Activated naive CD4-positive, alpha-beta T cell treated with anti-CD3 and anti-CD28 coated beads, Interleukin-2, amount 10 ng/mL, durations not matched to agents 7 days and 5 days (primary cell): ENCODE measurements at regions not wholly inside any gene's neighbourhood (a gene's known extent, or its start where the extent isn't known, plus 50 kb on each side); places are given as distances from the start of the nearest gene placed in this dataset.
"Not testable (repeated sequence)": the region's sequence is repeated elsewhere in the genome, so short reads cannot be mapped to it uniquely, and the experiment has no call there.

Source experiments
- CTCF ChIA-PET: fragments of 350-600 bp; sonication (Branson Sonifier 250); formaldehyde crosslinking; loops from one replicate; lab custom pipeline; 2021; ENCODE audit warnings: antibody characterized with exemption; lab: Charles Lee
- DNase-seq: peaks from one replicate; pipeline ENCODE4 v3.0.0-alpha.2; 2020
- H3K27ac Mint-ChIP-seq: one replicate; pipeline ENCODE4 v1.8.0; 2021; ENCODE audit warnings: mild to moderate bottlenecking, moderate library complexity, mixed read lengths
- H3K27me3 Mint-ChIP-seq: one replicate; pipeline ENCODE4 v1.8.0; 2021; ENCODE audit warnings: mild to moderate bottlenecking, mixed read lengths
- H3K36me3 Mint-ChIP-seq: one replicate; pipeline ENCODE4 v1.8.0; 2021; ENCODE audit warnings: mixed read lengths
- H3K4me1 Mint-ChIP-seq: one replicate; pipeline ENCODE4 v1.8.0; 2021; ENCODE audit warnings: mixed read lengths
- H3K4me3 Mint-ChIP-seq: one replicate; pipeline ENCODE4 v1.8.0; 2021; ENCODE audit warnings: mild to moderate bottlenecking, moderate library complexity, mixed read lengths
- H3K9me3 Mint-ChIP-seq: one replicate; pipeline ENCODE4 v1.8.0; 2021; ENCODE audit warnings: mixed read lengths

GRCh38 chr6:91196729-91197128, 609.9 kb upstream of the MAP3K7 start:
- Mint-ChIP-seq H3K4me3 (no peak overlapping the region), H3K4me1 (no peaks in the 10 kb centered on the region), H3K27ac (no peak overlapping the region), H3K27me3 (no peaks in the 10 kb centered on the region), H3K36me3 (no peaks in the 10 kb centered on the region), H3K9me3 (no peaks in the 10 kb centered on the region)
- CTCF ChIA-PET, result no interaction called here
- DNase-seq, result no peak

DNA sequence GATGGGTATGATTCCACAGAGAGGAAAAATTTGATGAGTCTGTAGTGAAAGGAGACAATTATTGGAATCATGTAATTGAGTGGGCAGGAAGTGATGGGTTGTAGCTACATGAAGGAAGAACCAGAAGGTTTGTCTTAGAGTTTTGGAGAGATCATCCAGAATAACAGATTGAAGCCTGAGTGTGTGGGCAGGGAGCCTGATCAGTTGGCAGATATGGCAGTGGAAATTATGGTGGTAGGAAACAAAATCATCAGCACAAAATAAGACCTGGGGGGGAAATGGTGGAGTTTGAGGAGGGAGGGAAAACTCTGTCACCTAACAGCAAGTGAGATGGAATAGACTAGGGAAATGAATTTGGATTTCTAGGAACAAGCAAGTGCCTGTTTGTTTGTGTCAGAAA, 606.6 kb upstream of the MAP3K7 start:
- H3K4me3 Mint-ChIP-seq, result no peak overlapping the region
- H3K9me3 Mint-ChIP-seq, result no peaks in the 10 kb centered on the region
- no peak for DNase-seq
- no peaks in the 10 kb centered on the region for H3K27me3 Mint-ChIP-seq
- H3K4me1 Mint-ChIP-seq, result no peaks in the 10 kb centered on the region
- H3K36me3 Mint-ChIP-seq, result no peaks in the 10 kb centered on the region
- CTCF ChIA-PET, result no interaction called here
- no peak overlapping the region for H3K27ac Mint-ChIP-seq

- H3K27me3 Mint-ChIP-seq, DNase-seq, CTCF ChIA-PET, H3K4me1 Mint-ChIP-seq, H3K27ac Mint-ChIP-seq, H3K4me3 Mint-ChIP-seq, H3K36me3 Mint-ChIP-seq, H3K9me3 Mint-ChIP-seq: not testable (repeated sequence)
These were observed 603.2 kb upstream of the MAP3K7 start for GRCh38 chr6:91190041-91190440.

DNA sequence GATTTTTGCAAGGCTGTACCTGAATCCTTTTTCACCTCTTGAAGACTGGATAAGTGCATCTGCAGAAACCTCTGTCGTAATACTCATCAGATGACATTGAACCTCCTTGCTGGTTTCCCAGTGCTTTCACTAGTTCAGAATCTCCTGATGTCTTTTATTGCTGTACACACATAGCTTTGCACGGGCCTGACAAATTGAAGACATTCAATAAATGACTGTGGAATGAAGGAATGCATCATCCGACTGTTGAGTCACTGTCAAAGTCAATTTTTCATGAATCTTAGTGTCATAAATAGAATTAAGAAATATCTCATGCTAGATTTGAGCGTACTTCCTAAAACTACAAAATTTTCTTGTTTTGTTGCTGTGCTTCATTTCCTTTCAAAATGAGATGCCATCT, 598.2 kb upstream of the MAP3K7 start:
- CTCF ChIA-PET, result no interaction called here
- Mint-ChIP-seq H3K4me1 (no peaks in the 10 kb centered on the region), H3K27me3 (no peaks in the 10 kb centered on the region), H3K27ac (no peak overlapping the region), H3K9me3 (peaks cover 3% of the 10 kb centered on the region), H3K36me3 (no peaks in the 10 kb centered on the region), H3K4me3 (no peak overlapping the region)
- no peak for DNase-seq

DNA sequence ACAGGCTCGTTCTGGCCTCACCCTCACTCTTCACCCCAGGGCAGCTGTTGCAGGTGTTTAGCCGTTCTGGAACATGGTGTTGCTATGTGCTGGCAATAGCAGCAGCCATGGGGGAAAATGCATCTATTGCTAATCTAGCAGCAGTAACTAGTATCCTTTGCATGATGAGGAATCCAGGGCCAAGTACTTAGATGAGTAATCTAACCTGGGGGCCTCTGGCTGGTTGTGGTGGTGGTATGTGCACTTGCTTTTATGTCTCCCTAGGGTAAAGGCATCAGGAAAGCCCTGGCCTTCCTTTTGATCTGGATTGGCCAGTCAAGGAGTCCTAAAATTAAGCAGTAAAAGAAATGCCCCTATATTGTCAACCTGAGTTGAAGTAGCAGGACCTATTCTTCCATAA, 594.5 kb upstream of the MAP3K7 start:
- H3K4me3 Mint-ChIP-seq, result no peak overlapping the region
- H3K27ac Mint-ChIP-seq, result no peak overlapping the region
- no peaks in the 10 kb centered on the region for H3K4me1 Mint-ChIP-seq
- CTCF ChIA-PET, result no interaction called here
- H3K27me3 Mint-ChIP-seq, result no peaks in the 10 kb centered on the region
- no peaks in the 10 kb centered on the region for H3K36me3 Mint-ChIP-seq
- DNase-seq, result no peak
- H3K9me3 Mint-ChIP-seq, result peaks cover 3% of the 10 kb centered on the region

DNA sequence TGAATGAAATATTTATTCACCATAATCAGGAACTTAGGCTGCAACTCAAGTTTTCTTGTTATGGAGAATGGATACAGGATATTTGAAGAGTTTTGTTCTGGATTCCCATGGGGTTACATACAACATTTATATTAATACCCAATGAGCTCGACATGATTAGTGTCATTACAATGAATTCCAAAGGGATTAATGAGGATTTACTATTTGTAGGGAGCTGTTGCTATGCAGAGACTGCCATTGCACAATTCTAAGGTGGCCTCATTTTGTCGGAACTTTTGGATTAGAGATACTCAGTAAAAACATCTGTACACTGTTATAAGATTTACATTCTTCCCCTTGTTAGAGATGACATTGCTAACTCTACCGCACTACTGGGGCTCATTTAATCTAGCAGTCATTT, 586.8 kb upstream of the MAP3K7 start:
- no peak overlapping the region for H3K4me3 Mint-ChIP-seq
- H3K27ac Mint-ChIP-seq, result no peak overlapping the region
- no peaks in the 10 kb centered on the region for H3K36me3 Mint-ChIP-seq
- CTCF ChIA-PET, result no interaction called here
- no peak for DNase-seq
- no peaks in the 10 kb centered on the region for H3K4me1 Mint-ChIP-seq
- no peaks in the 10 kb centered on the region for H3K9me3 Mint-ChIP-seq
- no peaks in the 10 kb centered on the region for H3K27me3 Mint-ChIP-seq

DNA sequence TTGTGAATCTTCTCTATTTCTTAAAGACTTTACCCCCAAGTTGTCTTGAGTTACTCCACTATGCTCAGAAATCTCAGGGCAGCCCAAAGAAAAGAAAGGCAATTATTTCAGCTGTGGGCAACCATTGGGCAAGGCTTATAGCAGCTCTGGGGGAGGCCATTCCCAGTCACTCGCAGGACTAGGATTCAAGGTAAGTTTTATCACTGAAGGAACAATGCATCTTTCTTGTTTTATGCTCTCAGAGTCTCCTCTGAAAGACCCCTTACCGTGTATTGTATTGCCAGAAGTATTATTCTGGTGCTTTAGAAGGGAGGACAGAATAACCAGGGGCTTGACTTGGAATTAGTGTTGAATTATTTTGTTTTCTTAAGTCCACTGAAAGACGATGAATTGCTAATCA, 586.3 kb upstream of the MAP3K7 start:
- no peak for DNase-seq
- H3K4me1 Mint-ChIP-seq, result no peaks in the 10 kb centered on the region
- H3K27me3 Mint-ChIP-seq, result no peaks in the 10 kb centered on the region
- H3K9me3 Mint-ChIP-seq, result no peaks in the 10 kb centered on the region
- CTCF ChIA-PET, result interaction anchor here (0.8 kb wide), 1 partner anchor 218 kb away, joined by 3 read pairs; no protein-coding TSS in a partner anchor
- no peak overlapping the region for H3K4me3 Mint-ChIP-seq
- H3K27ac Mint-ChIP-seq, result no peak overlapping the region
- H3K36me3 Mint-ChIP-seq, result no peaks in the 10 kb centered on the region

DNA sequence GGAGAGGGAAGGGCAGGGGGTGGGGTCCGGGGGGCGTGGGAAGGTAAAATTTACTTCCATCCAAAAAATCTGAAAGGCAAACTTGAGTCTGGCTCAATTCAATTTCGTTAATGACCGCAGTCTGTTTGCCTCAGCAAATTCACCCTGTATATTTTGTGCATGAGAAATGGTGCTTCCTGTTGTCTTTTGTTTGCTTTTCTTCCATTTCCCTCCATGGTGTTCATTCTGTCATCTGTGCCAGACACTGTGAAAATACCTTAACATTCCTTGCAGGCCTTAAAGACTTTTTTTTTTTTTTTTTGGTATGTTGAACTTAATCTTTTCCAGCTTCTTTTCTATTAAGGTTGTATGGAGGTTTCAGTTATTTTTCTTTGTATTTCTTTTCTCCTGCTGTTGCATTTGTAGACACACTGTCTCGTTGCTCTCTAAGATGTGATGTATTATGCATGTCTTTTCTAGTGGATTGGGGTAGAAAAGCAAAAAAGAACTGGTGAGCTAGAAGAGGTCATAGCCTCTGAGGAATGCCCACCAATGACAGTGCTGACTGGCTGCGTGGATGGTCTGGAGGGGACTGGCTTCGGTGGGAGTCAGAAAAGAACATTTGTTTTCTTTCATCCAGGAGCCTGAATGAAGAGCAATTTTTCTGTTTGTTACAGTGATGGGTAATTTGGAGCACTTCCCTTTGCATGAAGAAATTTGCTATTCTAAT, 585.0 kb upstream of the MAP3K7 start:
- Mint-ChIP-seq H3K27me3 (no peaks in the 10 kb centered on the region), H3K9me3 (no peaks in the 10 kb centered on the region), H3K4me1 (no peaks in the 10 kb centered on the region), H3K36me3 (no peaks in the 10 kb centered on the region), H3K27ac (no peak overlapping the region), H3K4me3 (no peak overlapping the region)
- no peak for DNase-seq
- CTCF ChIA-PET, result no interaction called here

- Mint-ChIP-seq H3K4me1 (no peaks in the 10 kb centered on the region), H3K4me3 (no peak overlapping the region), H3K36me3 (no peaks in the 10 kb centered on the region), H3K27ac (no peak overlapping the region), H3K27me3 (no peaks in the 10 kb centered on the region), H3K9me3 (no peaks in the 10 kb centered on the region)
- CTCF ChIA-PET, result no interaction called here
- no peak for DNase-seq
These were observed 581.0 kb upstream of the MAP3K7 start for GRCh38 chr6:91167846-91168245.

DNA sequence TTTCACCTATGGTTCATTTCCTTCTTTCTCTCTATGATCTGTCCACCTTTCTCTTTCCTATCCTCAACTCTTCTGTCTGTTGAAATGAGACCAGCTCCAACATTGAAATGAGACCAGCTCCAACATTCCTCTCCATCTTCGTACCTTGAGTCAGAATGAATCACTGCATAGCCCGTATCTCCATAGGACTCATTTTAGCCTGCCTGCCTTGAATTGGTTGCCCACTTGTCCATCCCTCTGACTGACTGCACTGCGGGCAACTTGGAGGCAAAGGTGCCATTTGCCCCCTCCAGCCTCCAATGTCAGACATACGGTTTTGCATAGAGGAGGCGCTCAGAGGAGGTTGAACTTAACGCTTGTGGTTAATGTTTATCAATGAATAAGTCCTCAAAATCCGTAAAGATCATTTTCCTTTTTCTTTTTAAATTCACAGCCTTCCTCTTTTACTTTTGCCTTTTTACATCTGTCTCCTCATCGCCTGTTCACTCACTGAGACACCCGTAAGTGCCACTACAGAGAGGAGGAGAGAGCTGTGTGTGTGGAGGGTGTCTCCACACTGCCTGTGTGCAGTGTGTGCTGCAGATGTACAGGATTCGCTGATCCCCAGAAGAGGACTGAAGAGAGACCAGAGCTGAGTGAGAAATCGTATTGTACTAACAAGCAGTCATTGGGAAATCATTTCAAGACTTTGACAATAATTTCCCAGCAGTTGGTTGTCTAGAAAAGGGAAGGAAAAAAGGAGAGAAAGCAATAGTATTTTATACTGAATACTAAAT, 579.6 kb upstream of the MAP3K7 start:
- CTCF ChIA-PET, result no interaction called here
- DNase-seq, result no peak
- Mint-ChIP-seq H3K4me1 (no peaks in the 10 kb centered on the region), H3K4me3 (no peak overlapping the region), H3K27ac (no peak overlapping the region), H3K9me3 (no peaks in the 10 kb centered on the region), H3K27me3 (no peaks in the 10 kb centered on the region), H3K36me3 (no peaks in the 10 kb centered on the region)

DNA sequence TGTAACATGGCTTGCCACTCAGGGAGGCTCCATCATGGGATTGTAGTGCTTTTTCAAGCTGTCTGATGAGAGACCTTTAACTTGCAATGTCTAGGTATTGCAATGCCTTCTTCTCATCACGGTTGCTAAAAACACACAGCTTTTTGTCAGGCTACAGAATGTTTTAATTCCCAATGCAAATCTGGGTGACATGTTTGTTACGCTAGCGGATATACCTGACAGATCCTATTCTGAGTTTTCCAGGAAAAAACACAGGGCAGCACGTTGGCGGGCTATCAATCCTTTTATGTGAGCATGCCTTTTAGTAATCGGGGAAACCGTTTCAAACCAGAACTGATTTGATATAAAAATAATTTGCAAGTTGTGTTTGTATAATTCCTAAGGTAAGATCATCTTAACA, 577.2 kb upstream of the MAP3K7 start:
- no peak for DNase-seq
- no peak overlapping the region for H3K4me3 Mint-ChIP-seq
- CTCF ChIA-PET, result no interaction called here
- no peaks in the 10 kb centered on the region for H3K27me3 Mint-ChIP-seq
- no peaks in the 10 kb centered on the region for H3K36me3 Mint-ChIP-seq
- H3K9me3 Mint-ChIP-seq, result no peaks in the 10 kb centered on the region
- no peaks in the 10 kb centered on the region for H3K4me1 Mint-ChIP-seq
- H3K27ac Mint-ChIP-seq, result no peak overlapping the region

- no peak overlapping the region for H3K4me3 Mint-ChIP-seq
- CTCF ChIA-PET, result no interaction called here
- H3K4me1 Mint-ChIP-seq, result no peaks in the 10 kb centered on the region
- H3K27me3 Mint-ChIP-seq, result no peaks in the 10 kb centered on the region
- DNase-seq, result no peak
- H3K27ac Mint-ChIP-seq, result no peak overlapping the region
- no peaks in the 10 kb centered on the region for H3K9me3 Mint-ChIP-seq
- H3K36me3 Mint-ChIP-seq, result no peaks in the 10 kb centered on the region
These were observed 574.4 kb upstream of the MAP3K7 start for GRCh38 chr6:91161246-91161645.

GRCh38 chr6:91155129-91155785, 568.4 kb upstream of the MAP3K7 start:
- Mint-ChIP-seq H3K4me1 (no peaks in the 10 kb centered on the region), H3K4me3 (no peak overlapping the region), H3K36me3 (no peaks in the 10 kb centered on the region), H3K9me3 (no peaks in the 10 kb centered on the region), H3K27me3 (no peaks in the 10 kb centered on the region), H3K27ac (no peak overlapping the region)
- DNase-seq, result no peak
- CTCF ChIA-PET, result no interaction called here

GRCh38 chr6:91152824-91153223, 566.0 kb upstream of the MAP3K7 start:
- Mint-ChIP-seq H3K27ac (no peak overlapping the region), H3K36me3 (no peaks in the 10 kb centered on the region), H3K9me3 (no peaks in the 10 kb centered on the region), H3K4me3 (no peak overlapping the region), H3K27me3 (no peaks in the 10 kb centered on the region), H3K4me1 (no peaks in the 10 kb centered on the region)
- CTCF ChIA-PET, result no interaction called here
- DNase-seq, result no peak
